C4-2B (cell line): ENCODE measurements at regions not wholly inside any gene's neighbourhood (a gene's known extent, or its start where the extent isn't known, plus 50 kb on each side); places are given as distances from the start of the nearest gene placed in this dataset.

Experiments used
- ZFX ChIP-seq: fragments of 450-650 bp; IDR thresholded peaks from 2 replicates; pipeline ENCODE4 v1.6.1; 2017
- TF ChIP-seq, protein P1 (sequence below): fragments of 450-650 bp; conservative IDR thresholded peaks from 2 replicates; pipeline ENCODE4 v1.5.1; 2017; ENCODE audit warnings: mild to moderate bottlenecking

DNA sequence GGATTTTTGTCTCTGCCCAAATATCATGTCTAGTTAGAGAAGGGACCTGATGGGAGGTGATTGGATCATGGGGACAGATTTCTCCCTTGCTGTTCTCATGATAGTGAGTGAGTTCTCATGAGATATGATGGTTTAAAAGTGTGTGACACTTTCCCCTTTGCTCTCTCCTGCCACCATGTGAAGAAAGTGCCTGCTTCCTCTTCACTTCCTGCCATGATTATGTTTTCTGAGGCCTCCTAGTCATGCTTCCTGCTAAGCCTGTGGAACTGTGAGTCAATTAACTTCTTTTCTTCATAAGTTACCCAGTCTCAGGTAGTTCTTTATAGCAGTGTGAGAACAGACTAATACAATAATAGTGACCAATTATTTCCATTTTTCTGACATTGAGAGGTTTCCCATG is 167.3 kb upstream of the CYRIA start:
- TF ChIP-seq, protein P1, sequence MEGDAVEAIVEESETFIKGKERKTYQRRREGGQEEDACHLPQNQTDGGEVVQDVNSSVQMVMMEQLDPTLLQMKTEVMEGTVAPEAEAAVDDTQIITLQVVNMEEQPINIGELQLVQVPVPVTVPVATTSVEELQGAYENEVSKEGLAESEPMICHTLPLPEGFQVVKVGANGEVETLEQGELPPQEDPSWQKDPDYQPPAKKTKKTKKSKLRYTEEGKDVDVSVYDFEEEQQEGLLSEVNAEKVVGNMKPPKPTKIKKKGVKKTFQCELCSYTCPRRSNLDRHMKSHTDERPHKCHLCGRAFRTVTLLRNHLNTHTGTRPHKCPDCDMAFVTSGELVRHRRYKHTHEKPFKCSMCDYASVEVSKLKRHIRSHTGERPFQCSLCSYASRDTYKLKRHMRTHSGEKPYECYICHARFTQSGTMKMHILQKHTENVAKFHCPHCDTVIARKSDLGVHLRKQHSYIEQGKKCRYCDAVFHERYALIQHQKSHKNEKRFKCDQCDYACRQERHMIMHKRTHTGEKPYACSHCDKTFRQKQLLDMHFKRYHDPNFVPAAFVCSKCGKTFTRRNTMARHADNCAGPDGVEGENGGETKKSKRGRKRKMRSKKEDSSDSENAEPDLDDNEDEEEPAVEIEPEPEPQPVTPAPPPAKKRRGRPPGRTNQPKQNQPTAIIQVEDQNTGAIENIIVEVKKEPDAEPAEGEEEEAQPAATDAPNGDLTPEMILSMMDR: no peak
- no peak for TF ChIP-seq ZFX
